ENCODE measurements at regions not wholly inside any gene's neighbourhood (a gene's known extent, or its start where the extent isn't known, plus 50 kb on each side); places are given as distances from the start of the nearest gene placed in this dataset.

GRCh38 chr2:185895828-185896693 lies 157.5 kb downstream of the FSIP2 start:
- Histone ChIP-seq H3K27ac (no peak overlapping the region), H3K36me3 (no peaks in the 10 kb centered on the region), H3K9me3 (no peaks in the 10 kb centered on the region), H3K4me3 (no peak overlapping the region), H3K4me1 (no peaks in the 10 kb centered on the region), H3K27me3 (replicated peaks in 1 of 7) (no peaks in the 10 kb centered on the region)
- 83 to 92% (median 88%) methylated on average over 5 of the region's 5 CpGs for WGBS, 5 donors
- no peak for DNase-seq
- intact Hi-C loops (cut with DNase I; ENCODE audit: low total_unique reads): no loop called here
- TF ChIP-seq POLR2AphosphoS5 (IDR thresholded peaks at IDR 0.05): no peak
- no peak for TF ChIP-seq CTCF (IDR thresholded peaks at IDR 0.05 in 8 of 11, conservative IDR thresholded peaks at IDR 0.05 in 3 of 11)
- TF ChIP-seq POLR2A (IDR thresholded peaks at IDR 0.05): no peak

- Histone ChIP-seq H3K27ac (no peak overlapping the region), H3K36me3 (no peaks in the 10 kb centered on the region), H3K27me3 (replicated peaks in 1 of 7) (no peaks in the 10 kb centered on the region), H3K9me3 (no peaks in the 10 kb centered on the region), H3K4me1 (no peaks in the 10 kb centered on the region), H3K4me3 (no peak overlapping the region)
- intact Hi-C loops (cut with DNase I; ENCODE audit: low total_unique reads): no loop called here
- WGBS, 5 donors: 86 to 93% (median 91%) methylated on average over 1 of the region's 1 CpG
- no peak for TF ChIP-seq POLR2AphosphoS5 (IDR thresholded peaks at IDR 0.05)
- TF ChIP-seq CTCF (IDR thresholded peaks at IDR 0.05 in 8 of 11, conservative IDR thresholded peaks at IDR 0.05 in 3 of 11): no peak
- no peak for TF ChIP-seq POLR2A (IDR thresholded peaks at IDR 0.05)
- no peak for DNase-seq
Observed at GRCh38 chr2:185899366-185899765, 160.8 kb downstream of the FSIP2 start.

GRCh38 chr2:185919155-185919554 lies 180.6 kb downstream of the FSIP2 start:
- H3K4me1 ChIP-seq: no peaks in the 10 kb centered on the region
- no peaks in the 10 kb centered on the region for H3K27me3 ChIP-seq (replicated peaks in 1 of 7)
- H3K4me3 ChIP-seq: no peak overlapping the region
- no peaks in the 10 kb centered on the region for H3K36me3 ChIP-seq
- 80 to 91% (median 84%) methylated on average over 1 of the region's 1 CpG for WGBS, 5 donors
- DNase-seq: no peak
- H3K27ac ChIP-seq: no peak overlapping the region
- no peak for TF ChIP-seq POLR2A (IDR thresholded peaks at IDR 0.05)
- no peak for TF ChIP-seq CTCF (IDR thresholded peaks at IDR 0.05 in 8 of 11, conservative IDR thresholded peaks at IDR 0.05 in 3 of 11)
- no peak for TF ChIP-seq POLR2AphosphoS5 (IDR thresholded peaks at IDR 0.05)
- peaks cover 0 to 5% (median 0%) of the 10 kb centered on the region in 8 donors for H3K9me3 ChIP-seq
- intact Hi-C loops (cut with DNase I; ENCODE audit: low total_unique reads): no loop called here

GRCh38 chr2:185921048-185921756 lies 182.6 kb downstream of the FSIP2 start:
- Histone ChIP-seq H3K27ac (no peak overlapping the region), H3K9me3 (peaks cover 0 to 5% (median 0%) of the 10 kb centered on the region in 8 donors), H3K4me3 (no peak overlapping the region), H3K27me3 (replicated peaks in 1 of 7) (no peaks in the 10 kb centered on the region), H3K4me1 (no peaks in the 10 kb centered on the region), H3K36me3 (no peaks in the 10 kb centered on the region)
- TF ChIP-seq POLR2A (IDR thresholded peaks at IDR 0.05): no peak
- no peak for TF ChIP-seq POLR2AphosphoS5 (IDR thresholded peaks at IDR 0.05)
- TF ChIP-seq CTCF (IDR thresholded peaks at IDR 0.05 in 8 of 11, conservative IDR thresholded peaks at IDR 0.05 in 3 of 11): no peak
- DNase-seq: no peak
- intact Hi-C loops (cut with DNase I; ENCODE audit: low total_unique reads): no loop called here
- WGBS, 5 donors: 87 to 94% (median 89%) methylated on average over 3 of the region's 3 CpGs

Data from spleen (tissue), 11 donors.